ENCODE measurements at regions not wholly inside any gene's neighbourhood (a gene's known extent, or its start where the extent isn't known, plus 50 kb on each side); places are given as distances from the start of the nearest gene placed in this dataset.
"Not testable (repeated sequence)": the region's sequence is repeated elsewhere in the genome, so short reads cannot be mapped to it uniquely, and the experiment has no call there.

- not testable (repeated sequence) for TF ChIP-seq CTCF (conservative IDR thresholded peaks at IDR 0.05; ENCODE audit: low read depth, low read length); EZH2 (IDR thresholded peaks at IDR 0.05; ENCODE audit: low read length, unreplicated experiment)
These were observed 1069.5 kb upstream of the EPHA6 start for GRCh38 chr3:95744896-95745295.

Measured in PC-3 (cell line).